ENCODE measurements at regions not wholly inside any gene's neighbourhood (a gene's known extent, or its start where the extent isn't known, plus 50 kb on each side); places are given as distances from the start of the nearest gene placed in this dataset.

DNA sequence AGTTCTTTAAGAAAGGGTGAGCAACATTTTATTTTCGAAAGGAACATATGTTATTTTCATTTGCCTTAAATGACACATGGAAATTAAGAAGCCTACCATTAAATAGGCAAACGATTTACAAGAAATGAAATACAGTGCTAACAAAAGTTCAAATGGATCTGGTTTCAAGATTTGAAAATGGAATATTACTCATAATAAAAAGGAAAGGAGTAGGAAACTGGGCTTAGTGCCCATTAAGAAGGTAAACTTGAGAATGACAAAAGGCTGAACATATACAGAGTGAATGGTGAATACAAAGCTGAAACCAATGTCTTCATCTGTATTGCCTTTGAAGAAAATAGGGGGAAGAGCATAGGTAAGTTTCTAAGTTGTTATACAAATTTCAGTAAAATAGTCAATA lies 974.2 kb upstream of the C9orf72 start:
- TF ChIP-seq, protein P1, sequence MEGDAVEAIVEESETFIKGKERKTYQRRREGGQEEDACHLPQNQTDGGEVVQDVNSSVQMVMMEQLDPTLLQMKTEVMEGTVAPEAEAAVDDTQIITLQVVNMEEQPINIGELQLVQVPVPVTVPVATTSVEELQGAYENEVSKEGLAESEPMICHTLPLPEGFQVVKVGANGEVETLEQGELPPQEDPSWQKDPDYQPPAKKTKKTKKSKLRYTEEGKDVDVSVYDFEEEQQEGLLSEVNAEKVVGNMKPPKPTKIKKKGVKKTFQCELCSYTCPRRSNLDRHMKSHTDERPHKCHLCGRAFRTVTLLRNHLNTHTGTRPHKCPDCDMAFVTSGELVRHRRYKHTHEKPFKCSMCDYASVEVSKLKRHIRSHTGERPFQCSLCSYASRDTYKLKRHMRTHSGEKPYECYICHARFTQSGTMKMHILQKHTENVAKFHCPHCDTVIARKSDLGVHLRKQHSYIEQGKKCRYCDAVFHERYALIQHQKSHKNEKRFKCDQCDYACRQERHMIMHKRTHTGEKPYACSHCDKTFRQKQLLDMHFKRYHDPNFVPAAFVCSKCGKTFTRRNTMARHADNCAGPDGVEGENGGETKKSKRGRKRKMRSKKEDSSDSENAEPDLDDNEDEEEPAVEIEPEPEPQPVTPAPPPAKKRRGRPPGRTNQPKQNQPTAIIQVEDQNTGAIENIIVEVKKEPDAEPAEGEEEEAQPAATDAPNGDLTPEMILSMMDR (conservative IDR thresholded peaks at IDR 0.05; ENCODE audit: low read depth, low read length), result no peak
- no peak for TF ChIP-seq MAZ (IDR thresholded peaks at IDR 0.05; ENCODE audit: borderline replicate concordance, low read depth, low read length)
